HS-27A (cell line): ENCODE measurements at regions not wholly inside any gene's neighbourhood (a gene's known extent, or its start where the extent isn't known, plus 50 kb on each side); places are given as distances from the start of the nearest gene placed in this dataset.
A peak's percentile ranks its signal among the peaks of the same experiment; 100 is the strongest.

ENCODE experiments used
- DNase-seq: peaks from one replicate; pipeline ENCODE4 v3.0.0-alpha.2; 2012; ENCODE audit warnings: low read depth, missing footprints

DNA sequence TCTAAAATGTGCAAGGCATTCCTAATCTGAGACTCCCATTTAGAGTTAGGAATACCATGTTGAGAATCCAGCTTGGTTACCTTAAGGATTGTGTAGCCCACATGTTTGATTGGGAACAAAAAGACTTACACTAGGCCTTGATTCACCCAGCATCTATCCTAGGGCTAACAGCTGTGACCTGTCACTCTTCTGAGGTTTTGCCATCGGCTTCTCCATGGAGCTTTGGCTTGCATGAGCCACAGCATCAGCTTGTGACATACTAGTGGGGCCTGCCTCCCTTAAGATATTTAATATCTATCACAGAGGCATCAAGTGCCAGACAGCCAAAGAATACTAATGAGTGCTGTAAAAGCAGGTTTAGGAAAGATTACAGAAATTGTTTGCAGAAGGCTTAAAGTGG is 241.3 kb upstream of the UBE2E3 start:
- DNase-seq: no peak

- no peak for DNase-seq
Measured at GRCh38 chr2:180735799-180736198, 244.6 kb upstream of the UBE2E3 start.

DNA sequence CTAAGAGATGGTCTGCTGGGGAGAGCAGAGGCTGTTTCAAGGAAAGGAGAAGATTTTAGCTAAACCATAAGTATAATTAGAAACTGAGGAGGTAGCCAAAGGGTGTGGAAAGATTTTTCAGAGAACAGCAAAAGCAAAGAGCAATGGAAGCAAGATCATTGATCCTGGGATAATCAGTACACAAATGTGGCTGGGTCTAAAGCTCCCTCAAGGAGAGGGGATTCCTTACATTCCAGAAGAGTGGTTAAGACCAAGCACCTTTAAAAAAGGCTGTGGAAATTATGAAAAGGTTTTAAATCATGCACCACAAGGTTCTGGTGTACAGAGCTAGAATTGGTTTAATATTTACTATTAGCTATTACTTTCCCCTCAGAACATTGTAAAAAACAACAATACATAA is 246.0 kb upstream of the UBE2E3 start:
- no peak for DNase-seq

DNA sequence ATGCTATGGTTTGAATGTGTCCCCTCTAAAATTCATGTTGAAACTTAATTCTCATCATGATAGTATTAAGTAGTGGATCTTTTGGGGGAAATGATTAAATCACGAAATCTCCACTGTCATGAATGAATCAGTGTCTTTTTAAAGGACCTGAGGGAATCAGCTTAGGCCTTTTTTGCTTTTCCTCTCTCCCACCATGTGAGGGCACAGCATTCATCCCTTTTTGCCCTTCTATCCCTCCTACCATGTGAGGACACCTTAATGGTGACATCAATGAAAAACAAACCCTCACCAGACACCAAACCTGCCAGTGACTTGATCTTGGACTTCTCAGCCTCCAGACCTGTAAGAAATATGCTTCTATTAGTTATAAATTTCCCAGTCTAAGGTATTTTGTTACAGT is 247.1 kb upstream of the UBE2E3 start:
- DNase-seq: no peak

DNA sequence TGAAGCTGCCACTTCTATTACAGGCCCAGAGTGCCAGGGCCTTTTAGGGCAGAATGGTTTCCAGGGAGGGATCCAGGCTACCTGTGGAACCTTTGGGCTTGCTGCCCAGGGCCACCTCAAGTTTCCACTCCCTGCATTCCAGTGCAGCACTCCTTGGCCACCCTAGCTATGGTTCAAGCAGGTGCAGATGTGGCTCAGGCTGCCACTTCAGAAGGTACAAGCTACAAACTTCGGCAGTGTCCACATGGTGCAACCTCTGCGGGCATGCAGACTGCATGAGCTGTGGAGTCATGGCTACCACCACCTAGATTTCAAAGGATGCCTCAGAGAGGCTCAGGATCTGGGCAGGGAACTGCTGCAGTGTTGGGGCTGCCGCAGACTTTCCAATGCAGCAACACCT is 248.1 kb upstream of the UBE2E3 start:
- DNase-seq: no peak

GRCh38 chr2:180730976-180731375 is 249.4 kb upstream of the UBE2E3 start:
- DNase-seq: no peak

- peak; percentile 34 for DNase-seq
Measured at GRCh38 chr2:180728928-180729559, 251.4 kb upstream of the UBE2E3 start.

DNA sequence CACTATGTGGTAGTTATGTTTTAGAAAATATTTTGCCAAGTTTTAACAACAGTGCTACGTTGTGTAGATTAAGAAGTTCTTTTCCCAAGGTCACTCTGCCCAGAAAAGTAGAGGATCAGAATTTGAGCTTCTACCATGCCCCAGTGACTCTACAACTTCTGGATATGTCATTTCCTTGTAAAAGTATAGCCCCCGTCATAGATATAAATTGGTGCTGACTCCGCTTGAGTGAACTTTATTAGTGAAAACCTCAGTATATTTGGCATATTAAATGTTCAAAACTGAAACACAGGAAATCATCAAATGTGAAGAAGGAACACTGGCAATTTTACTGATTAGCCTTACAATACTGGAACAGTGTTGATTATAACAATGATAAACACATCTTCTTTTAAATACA is 256.7 kb upstream of the UBE2E3 start:
- DNase-seq: no peak

DNA sequence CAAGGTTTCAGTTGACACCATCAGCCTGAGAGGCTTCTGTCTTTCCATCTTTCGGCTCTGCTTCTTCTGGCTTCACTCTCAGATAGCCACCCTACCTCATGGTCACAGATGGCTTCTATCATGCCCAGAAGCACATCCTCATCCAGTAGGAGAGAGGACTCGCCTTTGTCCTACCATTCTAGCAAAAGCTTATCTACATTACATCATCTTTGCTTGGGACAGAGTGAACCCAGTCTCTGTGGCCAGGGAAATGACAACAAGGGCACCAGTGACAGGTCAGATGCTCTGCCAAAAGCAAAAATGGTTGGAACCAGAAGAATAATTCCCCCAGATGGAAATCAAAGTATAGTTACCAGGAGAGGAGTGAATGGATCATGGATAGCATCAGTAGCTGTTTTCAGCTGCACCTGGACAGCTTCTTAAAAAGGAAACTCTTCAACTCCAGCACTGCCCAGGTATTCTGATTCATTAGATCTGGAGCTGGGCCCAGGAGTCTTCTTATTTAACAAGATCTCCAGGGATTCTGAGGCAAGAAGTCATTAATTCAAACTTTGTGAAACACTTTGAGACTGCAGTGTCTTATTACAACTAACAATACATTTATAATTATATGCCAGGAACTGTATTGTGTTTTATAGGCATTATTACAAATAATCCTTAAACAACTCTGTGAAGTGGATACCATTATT is 257.7 kb upstream of the UBE2E3 start:
- DNase-seq: no peak

DNA sequence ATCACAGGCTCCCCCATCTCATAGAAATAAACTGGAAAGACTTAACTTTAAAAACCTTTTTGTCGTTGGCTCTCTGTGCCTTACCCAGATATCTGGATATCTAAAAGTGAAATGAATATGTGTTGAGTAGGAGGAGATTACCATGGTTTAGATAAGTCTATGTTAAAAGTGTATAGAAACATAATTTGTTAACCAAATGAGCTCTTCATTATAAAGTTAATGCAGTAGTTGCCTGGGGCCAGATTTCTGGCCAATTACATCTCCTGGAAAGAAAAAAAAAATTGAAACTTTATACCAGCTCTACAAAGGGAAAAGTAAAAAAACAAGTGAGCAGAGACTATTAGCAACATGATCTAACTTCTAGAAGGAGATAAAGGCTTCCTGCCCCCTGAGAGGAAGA is 259.6 kb upstream of the UBE2E3 start:
- DNase-seq: no peak

DNA sequence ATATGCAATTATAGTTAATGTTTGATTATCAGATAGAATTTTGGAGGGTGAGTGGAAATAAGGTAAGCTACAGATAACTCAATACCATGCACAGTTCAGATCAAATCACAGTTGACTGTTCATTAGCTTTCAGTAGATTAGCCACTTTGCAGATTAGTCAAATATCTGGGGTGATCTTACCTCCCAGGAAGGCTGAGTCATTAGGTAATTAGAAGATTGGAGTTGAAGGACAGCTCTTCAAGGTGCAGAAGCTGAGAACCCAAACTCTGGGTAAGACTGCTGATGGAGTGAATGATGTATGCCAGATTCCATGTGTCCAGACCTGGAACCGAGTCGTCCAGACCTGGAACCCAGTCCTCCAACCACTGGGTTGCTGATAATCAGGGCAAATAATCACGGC is 262.8 kb upstream of the UBE2E3 start:
- no peak for DNase-seq

- DNase-seq: no peak
Measured at GRCh38 chr2:180716186-180717180, 263.9 kb upstream of the UBE2E3 start.

GRCh38 chr2:180715044-180715443 is 265.4 kb upstream of the UBE2E3 start:
- no peak for DNase-seq

DNA sequence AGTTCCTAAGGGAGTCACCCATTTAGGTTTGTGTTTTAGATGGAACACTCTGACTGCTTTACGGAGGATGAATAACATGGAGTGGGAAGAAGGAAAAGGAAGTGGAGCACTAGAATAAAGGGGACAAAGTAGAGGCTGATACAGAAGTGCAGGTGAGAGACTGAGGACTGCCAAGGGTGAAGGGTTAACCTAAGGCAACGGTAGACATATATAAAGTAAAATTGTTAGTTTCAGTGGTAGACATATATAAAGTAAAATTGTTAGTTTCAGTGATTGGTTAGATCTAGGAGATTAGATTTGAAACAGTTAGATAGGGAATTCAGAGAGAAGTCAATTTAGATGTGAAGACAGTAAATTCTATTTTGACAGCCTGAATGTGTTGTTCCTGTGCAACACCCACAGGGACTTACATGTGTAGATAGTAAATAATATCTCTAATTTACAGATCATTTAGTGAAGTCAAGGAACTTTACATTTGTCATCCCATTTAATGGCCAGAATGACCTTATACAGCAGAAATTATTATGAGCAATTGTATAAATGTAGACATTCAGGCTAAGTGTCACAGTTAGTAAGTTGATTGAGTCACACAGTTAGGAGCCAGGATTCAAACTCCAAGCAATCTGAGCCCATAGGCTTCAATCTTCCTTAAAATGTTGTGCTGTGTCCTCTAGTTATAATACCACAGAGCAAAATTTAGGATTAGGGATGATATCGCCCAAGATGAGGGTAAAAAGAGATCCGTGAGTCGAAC is 270.8 kb upstream of the UBE2E3 start:
- DNase-seq: no peak

DNA sequence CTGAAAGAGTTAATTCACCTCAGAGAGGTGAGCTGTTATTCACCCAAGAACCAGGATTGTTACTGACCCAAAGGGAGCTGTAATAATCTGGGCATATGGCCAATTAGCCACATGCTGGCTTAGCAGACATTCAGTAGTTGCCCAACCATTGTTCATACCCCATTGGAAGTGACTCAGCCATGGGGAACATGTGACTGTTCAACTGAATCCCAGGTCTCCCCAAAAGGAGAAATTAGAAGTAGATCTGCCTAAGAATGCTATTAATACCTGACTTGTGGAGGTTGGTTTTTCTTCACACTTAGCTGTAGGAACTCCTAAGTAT is 272.6 kb upstream of the UBE2E3 start:
- peak; percentile 39 for DNase-seq

DNA sequence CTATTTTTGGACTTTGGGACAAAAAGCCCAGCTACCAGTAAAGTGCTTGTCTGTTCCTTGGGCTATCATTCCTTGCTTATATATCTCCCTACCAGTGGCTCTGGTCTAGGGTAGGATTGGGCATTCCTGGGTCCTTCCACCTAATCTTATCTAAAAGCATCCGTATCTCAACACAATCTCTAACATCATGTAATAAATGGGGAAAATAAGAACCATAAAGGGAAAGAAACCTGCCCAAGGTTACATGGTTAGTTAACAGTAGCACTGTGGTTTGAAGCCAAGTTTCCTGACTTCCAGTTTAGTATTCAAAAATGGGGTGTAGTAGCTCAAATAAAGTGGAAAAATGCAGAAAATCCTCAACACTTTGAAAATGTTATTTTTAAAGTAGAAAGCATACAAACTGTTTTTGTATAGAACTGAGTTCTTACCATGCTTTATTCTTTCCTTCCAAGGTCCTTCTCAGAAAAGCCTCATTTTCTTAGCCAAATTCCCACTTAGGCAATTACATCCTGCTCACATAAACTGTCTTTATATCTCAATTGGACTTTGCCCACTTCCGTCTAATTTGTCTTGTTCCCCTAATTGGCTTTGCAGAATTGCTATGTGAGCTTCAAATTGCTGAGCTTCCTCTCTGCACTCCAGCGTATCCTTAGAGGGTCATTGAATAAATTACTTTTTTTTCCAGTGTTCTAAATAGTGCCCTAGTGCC is 273.1 kb upstream of the UBE2E3 start:
- DNase-seq: no peak

- no peak for DNase-seq
Measured at GRCh38 chr2:180706694-180707093, 273.7 kb upstream of the UBE2E3 start.

DNA sequence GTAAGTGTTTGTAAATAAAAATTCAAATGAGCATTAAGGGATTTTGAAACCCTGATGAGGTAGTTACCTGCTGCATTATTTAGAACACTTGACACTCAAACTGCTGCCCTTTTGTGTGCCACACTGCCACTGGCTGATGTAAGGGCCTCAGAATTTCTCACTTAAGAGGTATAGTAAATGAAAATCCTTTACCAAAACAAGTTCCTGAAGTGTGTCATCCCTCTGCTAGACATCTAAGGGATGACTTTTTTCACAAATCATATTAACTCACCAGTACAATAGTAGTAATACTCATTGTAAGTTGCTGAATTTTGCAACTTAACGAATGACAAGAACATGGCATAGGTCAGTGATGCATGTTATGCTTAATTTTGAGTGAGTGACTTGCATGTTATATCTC is 274.9 kb upstream of the UBE2E3 start:
- no peak for DNase-seq

- DNase-seq: no peak
Measured at GRCh38 chr2:180705122-180705521, 275.3 kb upstream of the UBE2E3 start.

- DNase-seq: no peak
Measured at GRCh38 chr2:180699657-180700361, 280.6 kb upstream of the UBE2E3 start.

GRCh38 chr2:180698668-180699067 is 281.7 kb upstream of the UBE2E3 start:
- no peak for DNase-seq
